ENCODE measurements at regions not wholly inside any gene's neighbourhood (a gene's known extent, or its start where the extent isn't known, plus 50 kb on each side); places are given as distances from the start of the nearest gene placed in this dataset.

- H3K4me3 ChIP-seq (ENCODE audit: low read depth, low read length): no peak overlapping the region
- no peak for TF ChIP-seq CTCF (IDR thresholded peaks at IDR 0.05; ENCODE audit: insufficient read depth, low read length, missing control alignments)
- POLR2A ChIA-PET: no interaction called here
- no peak for DNase-seq (ENCODE audit: low read depth, low spot score)
- CTCF ChIA-PET: no interaction called here
Measured at GRCh38 chr5:82613891-82614290, 335.7 kb upstream of the RPS23 start.

GRCh38 chr5:82610686-82611085, 332.5 kb upstream of the RPS23 start:
- ChIA-PET CTCF (no interaction called here), POLR2A (no interaction called here)
- H3K4me3 ChIP-seq (ENCODE audit: low read depth, low read length): no peak overlapping the region
- no peak for DNase-seq (ENCODE audit: low read depth, low spot score)
- TF ChIP-seq CTCF (IDR thresholded peaks at IDR 0.05; ENCODE audit: insufficient read depth, low read length, missing control alignments): no peak

GRCh38 chr5:82605441-82605973, 327.4 kb upstream of the RPS23 start:
- no peak for TF ChIP-seq CTCF (IDR thresholded peaks at IDR 0.05; ENCODE audit: insufficient read depth, low read length, missing control alignments)
- H3K4me3 ChIP-seq (ENCODE audit: low read depth, low read length): no peak overlapping the region
- ChIA-PET CTCF (no interaction called here), POLR2A (no interaction called here)
- DNase-seq (ENCODE audit: low read depth, low spot score): no peak

- POLR2A ChIA-PET: no interaction called here
- no peak for DNase-seq (ENCODE audit: low read depth, low spot score)
- no peak overlapping the region for H3K4me3 ChIP-seq (ENCODE audit: low read depth, low read length)
- TF ChIP-seq CTCF (IDR thresholded peaks at IDR 0.05; ENCODE audit: insufficient read depth, low read length, missing control alignments): no peak
- CTCF ChIA-PET: interaction anchor here (1.3 kb wide), 1 partner anchor 12 kb away, joined by 4 read pairs; no protein-coding TSS in a partner anchor
Measured at GRCh38 chr5:82603033-82603987, 325.2 kb upstream of the RPS23 start.

GRCh38 chr5:82601861-82602260, 323.7 kb upstream of the RPS23 start:
- TF ChIP-seq CTCF (IDR thresholded peaks at IDR 0.05; ENCODE audit: insufficient read depth, low read length, missing control alignments): no peak
- H3K4me3 ChIP-seq (ENCODE audit: low read depth, low read length): no peak overlapping the region
- CTCF ChIA-PET: interaction anchor here (1.3 kb wide), 1 partner anchor 11 kb away, joined by 4 read pairs; no protein-coding TSS in a partner anchor
- DNase-seq (ENCODE audit: low read depth, low spot score): no peak
- POLR2A ChIA-PET: no interaction called here

GRCh38 chr5:82601077-82601476, 322.9 kb upstream of the RPS23 start:
- POLR2A ChIA-PET: no interaction called here
- no peak for TF ChIP-seq CTCF (IDR thresholded peaks at IDR 0.05; ENCODE audit: insufficient read depth, low read length, missing control alignments)
- CTCF ChIA-PET: no interaction called here

More at GRCh38 chr5:82601077-82601476, 322.9 kb upstream of the RPS23 start:
- DNase-seq (ENCODE audit: low read depth, low spot score): no peak
- no peak overlapping the region for H3K4me3 ChIP-seq (ENCODE audit: low read depth, low read length)
